MCF 10A (cell line): ENCODE measurements at regions not wholly inside any gene's neighbourhood (a gene's known extent, or its start where the extent isn't known, plus 50 kb on each side); places are given as distances from the start of the nearest gene placed in this dataset.
"Not testable (repeated sequence)": the region's sequence is repeated elsewhere in the genome, so short reads cannot be mapped to it uniquely, and the experiment has no call there.

Experiments used
- BruUV-seq: library from RNA; stranded (reverse); fragments of 400-500 nt; replicated peaks from 2 replicates; lab custom pipeline; 2021; lab: Mats Ljungman, UMichigan
- CTCF ChIA-PET: fragments of 300-600 bp; sonication (Branson Sonifier 250); formaldehyde crosslinking; extraction: SDS; loops from one replicate; lab custom pipeline; 2021; ENCODE audit warnings: antibody characterized with exemption, inconsistent platforms; lab: Yijun Ruan, JAX
- POLR2A ChIA-PET: fragments of 300-600, 350-650 bp; sonication (Branson Sonifier 250); formaldehyde crosslinking; extraction: SDS; loops from one replicate; lab custom pipeline; 2020; ENCODE audit warnings: antibody characterized with exemption, inconsistent platforms; lab: Yijun Ruan, JAX
- DNase-seq: peaks from one replicate; pipeline ENCODE4 v3.0.0-alpha.2; 2018; ENCODE audit not compliant: unreplicated experiment
- H3K27ac Mint-ChIP-seq: one replicate; pipeline ENCODE4 v1.8.0; 2022; ENCODE audit warnings: mild to moderate bottlenecking, low read depth, mixed read lengths; ENCODE audit not compliant: unreplicated experiment
- H3K27me3 Mint-ChIP-seq: one replicate; pipeline ENCODE4 v1.8.0; 2022; ENCODE audit warnings: mixed read lengths; ENCODE audit not compliant: insufficient read depth, unreplicated experiment
- H3K36me3 Mint-ChIP-seq: one replicate; pipeline ENCODE4 v1.8.0; 2022; ENCODE audit warnings: mild to moderate bottlenecking, moderate library complexity, mixed read lengths; ENCODE audit not compliant: insufficient read depth, unreplicated experiment
- H3K4me1 Mint-ChIP-seq: one replicate; pipeline ENCODE4 v1.8.0; 2022; ENCODE audit warnings: mixed read lengths; ENCODE audit not compliant: insufficient read depth, unreplicated experiment
- H3K4me3 Mint-ChIP-seq: one replicate; pipeline ENCODE4 v1.8.0; 2022; ENCODE audit warnings: mild to moderate bottlenecking, moderate library complexity, mixed read lengths; ENCODE audit not compliant: unreplicated experiment
- H3K9me3 Mint-ChIP-seq: one replicate; pipeline ENCODE4 v1.8.0; 2022; ENCODE audit warnings: mixed read lengths; ENCODE audit not compliant: unreplicated experiment
- intact Hi-C: fragments of 100-400 bp; cut with micrococcal nuclease; formaldehyde crosslinking; loops from 2 replicates; pipeline ENCODE4 v1.14.1; 2022
- TF ChIP-seq, protein P1 (sequence below): fragments of 200-600 bp; IDR thresholded peaks from one replicate; pipeline ENCODE4 v1.8.0; 2022; ENCODE audit warnings: antibody characterized with exemption, mild to moderate bottlenecking; ENCODE audit not compliant: unreplicated experiment

DNA sequence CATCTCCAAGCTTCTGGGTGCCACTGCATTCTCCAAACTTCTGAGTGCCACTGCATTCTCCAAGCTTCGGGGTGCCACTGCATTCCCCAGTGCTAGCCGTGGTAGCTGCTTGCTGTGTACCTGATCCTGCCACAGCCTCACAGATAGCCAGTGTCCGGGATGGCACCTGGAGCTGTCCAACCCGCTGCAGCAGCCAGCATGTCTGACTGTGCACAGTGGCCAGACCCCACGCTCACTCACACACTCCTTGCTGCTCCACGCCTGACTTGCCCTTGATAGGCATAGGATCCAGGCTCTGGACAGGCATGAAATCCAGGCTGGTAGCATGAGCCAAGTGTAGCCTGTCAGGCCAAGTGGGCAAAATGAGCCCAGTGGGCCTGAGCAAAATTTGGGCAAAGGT is 465.0 kb downstream of the GUCY1A2 start:
- intact Hi-C loops, result no loop called here

DNA sequence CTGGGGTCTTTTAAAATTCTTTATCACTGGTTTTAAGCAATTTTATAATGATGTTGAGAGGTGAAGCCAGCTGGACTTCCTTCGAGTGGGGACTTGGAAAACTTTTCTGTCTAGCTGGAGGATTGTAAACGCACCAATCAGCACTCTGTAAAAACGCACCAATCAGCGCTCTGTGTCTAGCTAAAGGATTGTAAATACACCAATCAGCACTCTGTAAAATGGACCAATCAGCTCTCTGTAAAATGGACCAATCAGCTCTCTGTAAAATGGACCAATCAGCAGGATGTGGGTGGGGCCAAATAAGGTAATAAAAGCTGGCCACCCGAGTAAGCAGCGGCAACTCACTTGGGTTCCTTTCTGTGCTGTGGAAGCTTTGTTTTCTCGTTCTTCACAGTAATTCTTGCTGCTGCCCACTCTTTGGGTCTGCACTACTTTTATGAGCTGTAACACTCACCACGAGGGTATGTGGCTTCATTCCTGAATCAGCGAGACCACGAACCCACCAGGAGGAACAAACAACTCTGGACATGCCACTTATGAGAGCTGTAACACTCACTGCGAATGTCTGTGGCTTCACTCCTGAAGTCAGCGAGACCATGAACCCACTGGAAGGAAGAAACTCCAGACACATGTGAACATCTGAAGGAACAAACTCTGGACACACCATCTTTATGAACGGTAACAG is 462.6 kb downstream of the GUCY1A2 start:
- H3K36me3 Mint-ChIP-seq, H3K27me3 Mint-ChIP-seq, H3K27ac Mint-ChIP-seq, H3K4me3 Mint-ChIP-seq, BruUV-seq, H3K9me3 Mint-ChIP-seq, intact Hi-C loops, H3K4me1 Mint-ChIP-seq, DNase-seq, POLR2A ChIA-PET: not testable (repeated sequence)
- CTCF ChIA-PET, result interaction anchor here (0.6 to 1.1 kb wide), 3 partner anchors 19 to 248 kb away, joined by 3 read pairs; no protein-coding TSS in a partner anchor

More for the DNA sequence above, 465.0 kb downstream of the GUCY1A2 start:
- H3K9me3 Mint-ChIP-seq, result no peaks in the 10 kb centered on the region
- ChIA-PET CTCF (no interaction called here), POLR2A (interaction anchor here (0.6 to 1.3 kb wide), 2 partner anchors 13 to 112 kb away, joined by 3 read pairs; no protein-coding TSS in a partner anchor)
- BruUV-seq, result no TSS peak
- H3K27me3 Mint-ChIP-seq, result no peaks in the 10 kb centered on the region
- DNase-seq, result no peak
- no peak overlapping the region for H3K27ac Mint-ChIP-seq
- H3K36me3 Mint-ChIP-seq, result no peaks in the 10 kb centered on the region
- no peaks in the 10 kb centered on the region for H3K4me1 Mint-ChIP-seq
- no peak overlapping the region for H3K4me3 Mint-ChIP-seq
- TF ChIP-seq, protein P1, sequence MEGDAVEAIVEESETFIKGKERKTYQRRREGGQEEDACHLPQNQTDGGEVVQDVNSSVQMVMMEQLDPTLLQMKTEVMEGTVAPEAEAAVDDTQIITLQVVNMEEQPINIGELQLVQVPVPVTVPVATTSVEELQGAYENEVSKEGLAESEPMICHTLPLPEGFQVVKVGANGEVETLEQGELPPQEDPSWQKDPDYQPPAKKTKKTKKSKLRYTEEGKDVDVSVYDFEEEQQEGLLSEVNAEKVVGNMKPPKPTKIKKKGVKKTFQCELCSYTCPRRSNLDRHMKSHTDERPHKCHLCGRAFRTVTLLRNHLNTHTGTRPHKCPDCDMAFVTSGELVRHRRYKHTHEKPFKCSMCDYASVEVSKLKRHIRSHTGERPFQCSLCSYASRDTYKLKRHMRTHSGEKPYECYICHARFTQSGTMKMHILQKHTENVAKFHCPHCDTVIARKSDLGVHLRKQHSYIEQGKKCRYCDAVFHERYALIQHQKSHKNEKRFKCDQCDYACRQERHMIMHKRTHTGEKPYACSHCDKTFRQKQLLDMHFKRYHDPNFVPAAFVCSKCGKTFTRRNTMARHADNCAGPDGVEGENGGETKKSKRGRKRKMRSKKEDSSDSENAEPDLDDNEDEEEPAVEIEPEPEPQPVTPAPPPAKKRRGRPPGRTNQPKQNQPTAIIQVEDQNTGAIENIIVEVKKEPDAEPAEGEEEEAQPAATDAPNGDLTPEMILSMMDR, result no peak

DNA sequence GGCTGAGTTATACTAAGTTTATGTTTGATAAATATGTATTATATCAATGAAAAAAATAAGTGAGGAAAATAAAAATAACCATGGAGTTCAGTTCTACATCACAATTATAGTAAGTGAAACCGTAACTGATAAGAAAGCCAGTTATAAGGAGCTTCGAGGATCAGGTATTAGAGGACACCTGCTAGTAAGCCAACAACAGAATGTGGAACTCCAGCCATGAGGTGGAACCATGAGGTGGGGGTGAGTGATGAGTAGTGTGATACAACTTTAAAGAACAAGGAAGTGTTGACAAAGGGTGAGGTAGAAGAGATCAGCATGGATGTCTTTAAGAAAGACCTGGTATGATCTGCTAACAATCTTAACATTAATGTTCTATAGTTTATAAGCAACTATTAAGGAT is 452.9 kb downstream of the GUCY1A2 start:
- Mint-ChIP-seq H3K4me3 (no peak overlapping the region), H3K36me3 (no peaks in the 10 kb centered on the region), H3K9me3 (peaks cover 12% of the 10 kb centered on the region), H3K27me3 (no peaks in the 10 kb centered on the region), H3K27ac (no peak overlapping the region), H3K4me1 (peaks cover 6% of the 10 kb centered on the region)
- CTCF ChIA-PET, result interaction anchor here (0.5 to 0.7 kb wide), 3 partner anchors 11 to 1162 kb away, joined by 3 to 4 read pairs (median 3); no protein-coding TSS in a partner anchor
- TF ChIP-seq, protein P1, result no peak
- BruUV-seq, result no TSS peak
- intact Hi-C loops, result no loop called here
- POLR2A ChIA-PET, result no interaction called here
- no peak for DNase-seq

DNA sequence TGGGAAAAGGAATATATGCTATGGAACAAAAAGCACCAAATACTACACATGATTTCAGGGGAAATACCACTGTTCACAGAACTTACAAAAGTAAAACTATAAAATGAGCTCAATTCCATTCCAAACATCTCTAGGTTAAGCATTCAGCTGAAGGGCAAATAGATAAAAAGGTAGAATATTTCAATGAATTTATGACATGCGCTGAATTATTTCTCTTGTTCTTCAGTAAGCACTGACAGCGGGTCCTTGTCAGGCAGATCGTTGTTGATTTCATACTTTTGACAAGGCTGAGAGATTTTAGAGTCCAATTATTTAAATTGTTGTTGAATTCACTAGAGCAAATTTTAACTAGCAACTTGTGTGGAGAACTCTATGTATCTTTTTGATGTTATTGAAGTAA is 449.6 kb downstream of the GUCY1A2 start:
- ChIA-PET CTCF (interaction anchor here (0.9 kb wide), 1 partner anchor 17 kb away, joined by 3 read pairs; no protein-coding TSS in a partner anchor), POLR2A (interaction anchor here (0.6 kb wide), 1 partner anchor 16 kb away, joined by 3 read pairs; no protein-coding TSS in a partner anchor)
- TF ChIP-seq, protein P1, result no peak

DNA sequence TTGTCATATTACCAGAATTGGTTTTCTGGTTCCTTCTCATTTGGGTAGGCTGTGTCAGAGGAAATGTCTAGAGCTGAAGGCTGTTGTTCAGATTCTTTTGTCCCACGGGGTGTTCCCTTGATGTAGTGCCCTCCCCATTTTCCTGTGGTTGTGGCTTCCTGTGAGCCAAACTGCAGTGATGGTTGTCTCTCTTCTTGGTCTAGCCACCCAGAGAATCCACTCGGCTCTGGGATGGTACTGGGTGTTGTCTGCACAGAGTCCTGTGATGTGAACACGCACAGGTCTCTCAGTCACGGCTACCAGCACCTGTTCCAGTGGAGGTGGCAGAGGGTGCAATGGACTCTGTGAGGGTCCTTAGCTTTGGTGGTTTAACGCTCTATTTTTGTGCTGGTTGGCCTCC is 440.9 kb downstream of the GUCY1A2 start:
- intact Hi-C loops, BruUV-seq, H3K4me3 Mint-ChIP-seq, H3K4me1 Mint-ChIP-seq, H3K27ac Mint-ChIP-seq, H3K36me3 Mint-ChIP-seq, H3K9me3 Mint-ChIP-seq, POLR2A ChIA-PET, H3K27me3 Mint-ChIP-seq, DNase-seq: not testable (repeated sequence)
- CTCF ChIA-PET, result interaction anchor here (0.6 to 2.2 kb wide), 2 partner anchors 8 to 37 kb away, joined by 3 to 9 read pairs; no protein-coding TSS in a partner anchor

More for the DNA sequence above, 449.6 kb downstream of the GUCY1A2 start:
- no peaks in the 10 kb centered on the region for H3K36me3 Mint-ChIP-seq
- intact Hi-C loops, result no loop called here
- no peaks in the 10 kb centered on the region for H3K27me3 Mint-ChIP-seq
- H3K27ac Mint-ChIP-seq, result no peak overlapping the region
- H3K4me3 Mint-ChIP-seq, result no peak overlapping the region
- peaks cover 12% of the 10 kb centered on the region for H3K9me3 Mint-ChIP-seq
- no TSS peak for BruUV-seq
- H3K4me1 Mint-ChIP-seq, result peaks cover 6% of the 10 kb centered on the region
- DNase-seq, result no peak
